ENCODE measurements at regions not wholly inside any gene's neighbourhood (a gene's known extent, or its start where the extent isn't known, plus 50 kb on each side); places are given as distances from the start of the nearest gene placed in this dataset.

GRCh38 chr7:115359955-115360354, 438.1 kb downstream of the MDFIC start:
- no peak overlapping the region for H3K27ac ChIP-seq (ENCODE audit: low read length)
- TF ChIP-seq MXI1 (conservative IDR thresholded peaks at IDR 0.05; ENCODE audit: poor library complexity, severe bottlenecking) (no peak), EP300 (conservative IDR thresholded peaks at IDR 0.05; ENCODE audit: poor library complexity, severe bottlenecking) (no peak), TAF1 (IDR thresholded peaks at IDR 0.05; ENCODE audit: low read depth) (no peak), CTCF (IDR thresholded peaks at IDR 0.05; ENCODE audit: poor library complexity, severe bottlenecking) (no peak), EZH2 (IDR thresholded peaks at IDR 0.05; ENCODE audit: borderline replicate concordance, insufficient read depth, low read length, poor library complexity, severe bottlenecking) (no peak), REST (IDR thresholded peaks at IDR 0.05; ENCODE audit: borderline replicate concordance) (no peak), RAD21 (conservative IDR thresholded peaks at IDR 0.05) (no peak), POLR2AphosphoS5 (IDR thresholded peaks at IDR 0.05) (no peak), SMC3 (conservative IDR thresholded peaks at IDR 0.05; ENCODE audit: poor library complexity) (no peak)
- H3K36me3 ChIP-seq (ENCODE audit: insufficient read depth, low read length): no peaks in the 10 kb centered on the region
- H3K27me3 ChIP-seq (ENCODE audit: insufficient read depth, low read depth, low read length): no peaks in the 10 kb centered on the region
- H3K4me3 ChIP-seq (ENCODE audit: low read length): no peak overlapping the region
- H3K4me2 ChIP-seq (ENCODE audit: low read length): no peak overlapping the region
- no peak overlapping the region for H2AFZ ChIP-seq (ENCODE audit: low read depth, low read length)
- no peaks in the 10 kb centered on the region for H3F3A ChIP-seq (ENCODE audit: insufficient read depth, low read length, poor library complexity, severe bottlenecking)
- H3K9ac ChIP-seq (ENCODE audit: low read length): no peak overlapping the region
- H4K20me1 ChIP-seq (ENCODE audit: insufficient read depth): no peaks in the 10 kb centered on the region
- H3K9me2 ChIP-seq (ENCODE audit: insufficient read depth, low read length): no peaks in the 10 kb centered on the region
- no peaks in the 10 kb centered on the region for H3K79me2 ChIP-seq (replicated peaks; ENCODE audit: insufficient read depth, low read length)
- no peaks in the 10 kb centered on the region for H3K9me3 ChIP-seq (ENCODE audit: low read length)

- no peak overlapping the region for H3K9ac ChIP-seq (ENCODE audit: low read length)
- no peak overlapping the region for H3K4me3 ChIP-seq (ENCODE audit: low read length)
- H3F3A ChIP-seq (ENCODE audit: insufficient read depth, low read length, poor library complexity, severe bottlenecking): no peaks in the 10 kb centered on the region
- H4K20me1 ChIP-seq (ENCODE audit: insufficient read depth): no peaks in the 10 kb centered on the region
- H3K27me3 ChIP-seq (ENCODE audit: insufficient read depth, low read depth, low read length): no peaks in the 10 kb centered on the region
- no peak overlapping the region for H3K4me2 ChIP-seq (ENCODE audit: low read length)
- no peak overlapping the region for H3K27ac ChIP-seq (ENCODE audit: low read length)
- no peaks in the 10 kb centered on the region for H3K9me2 ChIP-seq (ENCODE audit: insufficient read depth, low read length)
- no peaks in the 10 kb centered on the region for H3K79me2 ChIP-seq (replicated peaks; ENCODE audit: insufficient read depth, low read length)
- no peaks in the 10 kb centered on the region for H3K9me3 ChIP-seq (ENCODE audit: low read length)
- no peaks in the 10 kb centered on the region for H3K36me3 ChIP-seq (ENCODE audit: insufficient read depth, low read length)
- no peak overlapping the region for H2AFZ ChIP-seq (ENCODE audit: low read depth, low read length)
- TF ChIP-seq CTCF (IDR thresholded peaks at IDR 0.05; ENCODE audit: poor library complexity, severe bottlenecking) (no peak), EZH2 (IDR thresholded peaks at IDR 0.05; ENCODE audit: borderline replicate concordance, insufficient read depth, low read length, poor library complexity, severe bottlenecking) (no peak), MXI1 (conservative IDR thresholded peaks at IDR 0.05; ENCODE audit: poor library complexity, severe bottlenecking) (no peak), TAF1 (IDR thresholded peaks at IDR 0.05; ENCODE audit: low read depth) (no peak), POLR2AphosphoS5 (IDR thresholded peaks at IDR 0.05) (no peak), RAD21 (conservative IDR thresholded peaks at IDR 0.05) (no peak), EP300 (conservative IDR thresholded peaks at IDR 0.05; ENCODE audit: poor library complexity, severe bottlenecking) (no peak), SMC3 (conservative IDR thresholded peaks at IDR 0.05; ENCODE audit: poor library complexity) (no peak), REST (IDR thresholded peaks at IDR 0.05; ENCODE audit: borderline replicate concordance) (no peak)
Measured at GRCh38 chr7:115359119-115359518, 437.2 kb downstream of the MDFIC start.

Data from neural cell (in vitro differentiated cells).